ENCODE measurements at regions not wholly inside any gene's neighbourhood (a gene's known extent, or its start where the extent isn't known, plus 50 kb on each side); places are given as distances from the start of the nearest gene placed in this dataset.

GRCh38 chr12:94801745-94802144 is 151.4 kb upstream of the TMCC3 start:
- TF ChIP-seq CTCF (IDR thresholded peaks at IDR 0.05) (no peak), USF1 (IDR thresholded peaks at IDR 0.05; ENCODE audit: borderline replicate concordance, low read depth) (no peak), REST (IDR thresholded peaks at IDR 0.05; ENCODE audit: low read depth, low read length) (no peak)

Data from SK-N-SH (cell line).